MM.1S (cell line): ENCODE measurements at regions not wholly inside any gene's neighbourhood (a gene's known extent, or its start where the extent isn't known, plus 50 kb on each side); places are given as distances from the start of the nearest gene placed in this dataset.

Experiments
- CTCF ChIP-seq: fragments of 300-600 bp; sonication (generic); IDR thresholded peaks from 2 replicates; pipeline ENCODE4 v1.5.1; 2016; ENCODE audit warnings: antibody characterized with exemption, low read length, mixed read lengths
- EZH2phosphoT487 ChIP-seq: fragments of 300-600 bp; sonication (generic); IDR thresholded peaks from 2 replicates; pipeline ENCODE4 v1.6.1; 2018; ENCODE audit warnings: antibody characterized with exemption, low read length

- no peak for TF ChIP-seq CTCF
- no peak for TF ChIP-seq EZH2phosphoT487
These were observed 85.1 kb upstream of the DAAM1 start for GRCh38 chr14:59103396-59103795.
